GM12891 (cell line): ENCODE measurements at regions not wholly inside any gene's neighbourhood (a gene's known extent, or its start where the extent isn't known, plus 50 kb on each side); places are given as distances from the start of the nearest gene placed in this dataset.

Source experiments
- POLR2A ChIP-seq: IDR thresholded peaks from 2 replicates; pipeline ENCODE4 v1.6.1; 2011; ENCODE audit warnings: low read depth, low read length, control low read depth
- SPI1 ChIP-seq: IDR thresholded peaks from 2 replicates; pipeline ENCODE4 v1.6.1; 2011; ENCODE audit warnings: low read depth, low read length, control low read depth

DNA sequence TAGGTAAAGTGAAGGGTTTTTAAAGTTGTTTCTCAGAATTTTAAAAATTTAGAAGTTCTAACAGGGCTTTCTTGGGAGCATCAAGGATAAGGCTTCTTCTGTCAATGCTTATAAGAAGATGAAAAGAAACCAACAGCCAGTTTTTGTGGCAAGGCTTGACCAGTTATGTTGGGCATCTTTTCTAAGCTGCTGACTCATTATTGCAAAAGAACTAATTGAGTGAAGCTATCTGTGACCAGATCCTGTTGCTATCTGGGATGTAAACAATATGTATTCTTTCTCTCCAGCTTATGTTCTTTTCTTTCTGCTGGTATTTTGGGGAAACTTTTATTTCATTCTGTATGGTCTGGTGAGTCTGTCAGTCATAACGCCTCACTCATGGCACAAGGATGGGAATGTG is 643.8 kb downstream of the HDGFL1 start:
- TF ChIP-seq SPI1 (no peak), POLR2A (no peak)
